ENCODE measurements at regions not wholly inside any gene's neighbourhood (a gene's known extent, or its start where the extent isn't known, plus 50 kb on each side); places are given as distances from the start of the nearest gene placed in this dataset.

GRCh38 chr18:33853187-33853586 is 275.2 kb downstream of the ASXL3 start:
- H3K36me3 ChIP-seq (ENCODE audit: insufficient read depth) = no peaks in the 10 kb centered on the region
- H3K27ac ChIP-seq = no peak overlapping the region
- TF ChIP-seq, protein P1, sequence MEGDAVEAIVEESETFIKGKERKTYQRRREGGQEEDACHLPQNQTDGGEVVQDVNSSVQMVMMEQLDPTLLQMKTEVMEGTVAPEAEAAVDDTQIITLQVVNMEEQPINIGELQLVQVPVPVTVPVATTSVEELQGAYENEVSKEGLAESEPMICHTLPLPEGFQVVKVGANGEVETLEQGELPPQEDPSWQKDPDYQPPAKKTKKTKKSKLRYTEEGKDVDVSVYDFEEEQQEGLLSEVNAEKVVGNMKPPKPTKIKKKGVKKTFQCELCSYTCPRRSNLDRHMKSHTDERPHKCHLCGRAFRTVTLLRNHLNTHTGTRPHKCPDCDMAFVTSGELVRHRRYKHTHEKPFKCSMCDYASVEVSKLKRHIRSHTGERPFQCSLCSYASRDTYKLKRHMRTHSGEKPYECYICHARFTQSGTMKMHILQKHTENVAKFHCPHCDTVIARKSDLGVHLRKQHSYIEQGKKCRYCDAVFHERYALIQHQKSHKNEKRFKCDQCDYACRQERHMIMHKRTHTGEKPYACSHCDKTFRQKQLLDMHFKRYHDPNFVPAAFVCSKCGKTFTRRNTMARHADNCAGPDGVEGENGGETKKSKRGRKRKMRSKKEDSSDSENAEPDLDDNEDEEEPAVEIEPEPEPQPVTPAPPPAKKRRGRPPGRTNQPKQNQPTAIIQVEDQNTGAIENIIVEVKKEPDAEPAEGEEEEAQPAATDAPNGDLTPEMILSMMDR (conservative IDR thresholded peaks at IDR 0.05; ENCODE audit: low read depth, low read length) = no peak
- H3K79me2 ChIP-seq (ENCODE audit: insufficient read depth, low read depth) = no peaks in the 10 kb centered on the region
- H3K4me1 ChIP-seq (ENCODE audit: low read depth, poor library complexity, severe bottlenecking) = no peaks in the 10 kb centered on the region
- H3K4me3 ChIP-seq (IDR thresholded peaks at IDR 0.05; ENCODE audit: insufficient read depth, low read depth, low read length) = no peak overlapping the region
- no peak overlapping the region for H2AFZ ChIP-seq (ENCODE audit: low read depth)
- H4K20me1 ChIP-seq (ENCODE audit: insufficient read depth) = no peaks in the 10 kb centered on the region
- H3K4me2 ChIP-seq = no peak overlapping the region
- no peak overlapping the region for H3K9ac ChIP-seq
- no peaks in the 10 kb centered on the region for H3K27me3 ChIP-seq (ENCODE audit: insufficient read depth, low read depth)

GRCh38 chr18:33851546-33852078 is 273.6 kb downstream of the ASXL3 start:
- Histone ChIP-seq H4K20me1 (ENCODE audit: insufficient read depth) (no peaks in the 10 kb centered on the region), H3K4me2 (no peak overlapping the region), H2AFZ (ENCODE audit: low read depth) (no peak overlapping the region), H3K27ac (no peak overlapping the region), H3K9ac (no peak overlapping the region), H3K79me2 (ENCODE audit: insufficient read depth, low read depth) (no peaks in the 10 kb centered on the region), H3K27me3 (ENCODE audit: insufficient read depth, low read depth) (no peaks in the 10 kb centered on the region), H3K4me3 (IDR thresholded peaks at IDR 0.05; ENCODE audit: insufficient read depth, low read depth, low read length) (no peak overlapping the region), H3K36me3 (ENCODE audit: insufficient read depth) (no peaks in the 10 kb centered on the region), H3K4me1 (ENCODE audit: low read depth, poor library complexity, severe bottlenecking) (no peaks in the 10 kb centered on the region)
- TF ChIP-seq, protein P1 (conservative IDR thresholded peaks at IDR 0.05; ENCODE audit: low read depth, low read length) = no peak

DNA sequence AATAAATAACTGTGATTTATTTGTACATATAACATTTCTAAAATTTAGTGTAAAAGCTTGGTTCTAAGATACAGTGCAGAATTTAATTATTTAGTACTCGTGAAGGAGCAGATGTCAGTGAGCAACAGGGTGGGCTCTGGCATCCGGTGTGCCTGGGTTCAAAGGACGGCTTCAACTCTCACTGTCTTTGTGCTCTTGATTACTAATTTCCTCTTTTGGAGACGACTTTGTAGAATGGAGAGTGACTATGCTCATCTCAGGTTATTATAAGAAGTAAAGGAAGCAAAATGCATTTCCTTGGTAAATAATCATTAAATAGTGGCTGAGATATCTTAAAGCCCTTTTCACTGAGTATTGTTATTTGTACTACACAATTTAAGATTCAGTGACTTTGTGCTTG is 271.7 kb downstream of the ASXL3 start:
- no peak overlapping the region for H3K27ac ChIP-seq
- H3K36me3 ChIP-seq (ENCODE audit: insufficient read depth) = no peaks in the 10 kb centered on the region
- no peaks in the 10 kb centered on the region for H4K20me1 ChIP-seq (ENCODE audit: insufficient read depth)
- no peaks in the 10 kb centered on the region for H3K27me3 ChIP-seq (ENCODE audit: insufficient read depth, low read depth)
- no peak overlapping the region for H3K9ac ChIP-seq
- no peak overlapping the region for H2AFZ ChIP-seq (ENCODE audit: low read depth)
- TF ChIP-seq, protein P1 (conservative IDR thresholded peaks at IDR 0.05; ENCODE audit: low read depth, low read length) = no peak
- H3K4me2 ChIP-seq = no peak overlapping the region
- no peaks in the 10 kb centered on the region for H3K79me2 ChIP-seq (ENCODE audit: insufficient read depth, low read depth)
- no peaks in the 10 kb centered on the region for H3K4me1 ChIP-seq (ENCODE audit: low read depth, poor library complexity, severe bottlenecking)
- H3K4me3 ChIP-seq (IDR thresholded peaks at IDR 0.05; ENCODE audit: insufficient read depth, low read depth, low read length) = no peak overlapping the region

DNA sequence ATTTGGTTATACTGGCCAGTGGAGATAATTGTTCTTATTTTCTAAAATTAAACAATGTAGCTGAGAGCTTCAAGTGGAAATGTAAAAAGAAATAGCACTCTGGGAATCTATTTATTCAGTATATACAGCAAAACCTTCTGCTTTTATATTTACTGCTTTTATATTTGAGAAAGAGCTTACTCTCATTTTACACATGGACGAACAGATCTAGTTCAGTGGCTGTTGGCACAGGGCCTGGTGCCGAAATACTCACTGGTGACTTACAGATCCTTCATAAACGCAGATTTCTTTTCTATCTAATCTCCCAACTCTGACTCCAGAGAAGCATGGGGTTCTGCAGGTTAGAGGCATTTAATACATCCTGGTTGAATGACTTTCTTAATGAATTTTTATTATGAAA is 266.2 kb downstream of the ASXL3 start:
- Histone ChIP-seq H3K4me2 (no peak overlapping the region), H3K4me1 (ENCODE audit: low read depth, poor library complexity, severe bottlenecking) (no peaks in the 10 kb centered on the region), H3K27me3 (ENCODE audit: insufficient read depth, low read depth) (no peaks in the 10 kb centered on the region), H3K79me2 (ENCODE audit: insufficient read depth, low read depth) (no peaks in the 10 kb centered on the region), H3K4me3 (IDR thresholded peaks at IDR 0.05; ENCODE audit: insufficient read depth, low read depth, low read length) (no peak overlapping the region), H3K9ac (no peak overlapping the region), H3K27ac (no peak overlapping the region), H4K20me1 (ENCODE audit: insufficient read depth) (no peaks in the 10 kb centered on the region), H2AFZ (ENCODE audit: low read depth) (no peak overlapping the region), H3K36me3 (ENCODE audit: insufficient read depth) (no peaks in the 10 kb centered on the region)
- TF ChIP-seq, protein P1 (conservative IDR thresholded peaks at IDR 0.05; ENCODE audit: low read depth, low read length) = no peak

All from KMS-11 (cell line).